ENCODE measurements at regions not wholly inside any gene's neighbourhood (a gene's known extent, or its start where the extent isn't known, plus 50 kb on each side); places are given as distances from the start of the nearest gene placed in this dataset.

DNA sequence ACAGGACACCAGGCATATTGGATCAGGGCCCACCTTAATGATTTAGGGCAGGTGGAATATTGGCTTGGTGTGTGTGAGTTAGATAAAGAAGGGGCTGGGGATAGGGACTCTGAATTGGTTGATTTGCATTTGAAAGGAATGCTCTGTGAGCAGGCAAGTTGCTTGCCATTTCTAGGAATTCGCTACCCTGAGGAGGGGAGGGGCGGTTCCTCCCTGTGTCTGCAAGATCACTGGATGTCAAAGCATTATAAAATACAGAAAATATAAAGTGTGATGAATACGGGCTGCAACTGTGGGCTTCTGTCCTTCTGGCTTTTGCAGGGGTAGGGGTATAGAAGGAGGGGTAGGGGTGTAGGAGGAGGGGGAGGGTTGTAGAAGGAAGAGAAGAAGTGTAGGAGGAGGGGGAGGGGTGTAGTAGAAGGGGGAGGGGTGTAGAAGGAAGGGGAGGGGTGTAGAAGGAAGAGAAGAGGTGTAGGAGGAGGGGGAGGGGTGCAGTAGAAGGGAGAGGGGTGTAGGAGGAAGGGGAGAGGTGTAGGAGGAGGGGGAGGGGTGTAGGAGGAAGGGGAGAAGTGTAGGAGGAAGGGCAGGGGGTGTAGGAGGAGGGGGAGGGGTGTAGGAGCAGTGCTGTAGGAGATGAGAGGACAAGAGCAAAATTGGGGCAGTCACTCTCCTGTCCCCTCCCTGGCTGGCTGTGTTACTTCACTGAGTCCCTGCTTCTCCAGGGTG is 238.0 kb upstream of the COPS8 start:
- no peak overlapping the region for H2AK5ac ChIP-seq (ENCODE audit: low read length)
- DNase-seq = peak; percentile 85

DNA sequence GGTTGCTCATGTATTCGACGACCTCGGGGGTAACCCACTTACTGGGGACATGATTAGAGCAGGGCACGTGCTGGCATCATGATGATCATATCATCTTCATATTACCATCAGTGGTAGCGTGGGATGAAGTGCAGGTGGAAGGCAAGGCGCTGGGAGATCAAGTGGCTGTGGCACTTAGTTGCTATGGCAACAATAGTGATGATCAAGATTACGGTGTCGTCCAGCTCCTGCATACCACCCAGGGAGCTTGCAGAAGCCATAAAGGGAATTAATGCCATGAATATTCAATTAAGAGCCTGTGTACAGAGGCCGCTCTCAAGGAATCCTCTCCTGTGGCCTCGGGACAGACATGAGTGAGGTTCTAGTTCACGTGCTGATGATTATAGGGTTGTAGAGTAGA is 237.2 kb upstream of the COPS8 start:
- Histone ChIP-seq H3K4me1 (ENCODE audit: control insufficient read depth, low read depth, low read length) (peaks cover 15% of the 10 kb centered on the region), H3K18ac (ENCODE audit: low read length) (peak overlapping the region; percentile 55), H3K23ac (ENCODE audit: low read length) (no peak overlapping the region), H3K4me2 (ENCODE audit: low read length) (no peak overlapping the region), H2BK120ac (ENCODE audit: low read depth, low read length) (no peak overlapping the region), H4K8ac (ENCODE audit: low read depth, low read length) (no peak overlapping the region), H3K27me3 (ENCODE audit: insufficient read depth, low read length, poor library complexity) (no peaks in the 10 kb centered on the region), H3K4me3 (ENCODE audit: low read length) (no peak overlapping the region), H3K27ac (ENCODE audit: low read depth, low read length) (no peak overlapping the region), H3K4ac (ENCODE audit: low read depth, low read length) (no peak overlapping the region), H3K79me1 (ENCODE audit: low read length) (no peaks in the 10 kb centered on the region), H2BK5ac (ENCODE audit: low read length) (no peak overlapping the region), H3K56ac (ENCODE audit: low read length) (peak overlapping the region; percentile 15), H3K36me3 (ENCODE audit: control insufficient read depth, insufficient read depth, low read length) (no peaks in the 10 kb centered on the region), H4K5ac (ENCODE audit: low read length) (no peak overlapping the region), H3K9ac (ENCODE audit: low read length) (no peak overlapping the region), H2BK15ac (replicated peaks; ENCODE audit: low read depth) (no peak overlapping the region), H3K79me2 (ENCODE audit: control insufficient read depth, insufficient read depth, low read length) (no peaks in the 10 kb centered on the region), H2AK5ac (ENCODE audit: low read length) (peak overlapping the region; percentile 82)
- no peak for DNase-seq
- WGBS (ENCODE audit: extremely low coverage, insufficient coverage, low lambda C conversion rate) = no CpG with 5 or more reads among the region's 11 CpGs

More for the DNA sequence above, 238.0 kb upstream of the COPS8 start:
- no peaks in the 10 kb centered on the region for H3K79me2 ChIP-seq (ENCODE audit: control insufficient read depth, insufficient read depth, low read length)
- H2BK120ac ChIP-seq (ENCODE audit: low read depth, low read length) = no peak overlapping the region
- H4K5ac ChIP-seq (ENCODE audit: low read length) = no peak overlapping the region
- no peak overlapping the region for H3K4me2 ChIP-seq (ENCODE audit: low read length)
- peak overlapping the region; percentile 70 for H3K56ac ChIP-seq (ENCODE audit: low read length)
- no peaks in the 10 kb centered on the region for H3K27me3 ChIP-seq (ENCODE audit: insufficient read depth, low read length, poor library complexity)
- no peak overlapping the region for H3K23ac ChIP-seq (ENCODE audit: low read length)
- H3K18ac ChIP-seq (ENCODE audit: low read length) = peak overlapping the region; percentile 55
- peaks cover 13% of the 10 kb centered on the region for H3K4me1 ChIP-seq (ENCODE audit: control insufficient read depth, low read depth, low read length)
- no peak overlapping the region for H2BK15ac ChIP-seq (replicated peaks; ENCODE audit: low read depth)
- no peak overlapping the region for H2BK5ac ChIP-seq (ENCODE audit: low read length)
- no CpG with 5 or more reads among the region's 3 CpGs for WGBS (ENCODE audit: extremely low coverage, insufficient coverage, low lambda C conversion rate)
- no peaks in the 10 kb centered on the region for H3K79me1 ChIP-seq (ENCODE audit: low read length)
- no peak overlapping the region for H3K9ac ChIP-seq (ENCODE audit: low read length)
- H4K8ac ChIP-seq (ENCODE audit: low read depth, low read length) = no peak overlapping the region
- H3K27ac ChIP-seq (ENCODE audit: low read depth, low read length) = no peak overlapping the region
- peak overlapping the region; percentile 21 for H3K4ac ChIP-seq (ENCODE audit: low read depth, low read length)
- no peaks in the 10 kb centered on the region for H3K36me3 ChIP-seq (ENCODE audit: control insufficient read depth, insufficient read depth, low read length)
- H3K4me3 ChIP-seq (ENCODE audit: low read length) = no peak overlapping the region

DNA sequence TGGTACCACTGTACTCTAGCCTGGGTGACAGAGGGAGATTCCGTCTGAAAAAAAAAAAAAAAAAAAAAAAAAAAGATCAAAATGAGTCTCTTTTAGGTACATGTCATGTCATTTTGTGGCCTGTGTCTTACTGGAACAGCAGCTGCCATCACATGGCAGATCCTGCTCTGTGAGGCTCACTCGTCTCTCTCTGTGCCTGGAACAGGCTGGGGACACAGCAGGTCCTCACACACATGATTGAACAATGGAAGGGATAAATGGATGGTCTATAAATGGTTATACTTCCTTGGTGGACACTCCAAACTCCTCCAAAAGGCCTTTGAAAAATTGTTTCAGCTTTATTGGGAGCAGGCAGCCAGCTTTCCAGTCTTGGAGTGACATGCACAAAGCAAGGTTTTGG is 236.2 kb upstream of the COPS8 start:
- Histone ChIP-seq H3K4ac (ENCODE audit: low read depth, low read length) (no peak overlapping the region), H3K9ac (ENCODE audit: low read length) (no peak overlapping the region), H3K4me2 (ENCODE audit: low read length) (no peak overlapping the region), H3K79me1 (ENCODE audit: low read length) (no peaks in the 10 kb centered on the region), H3K4me3 (ENCODE audit: low read length) (no peak overlapping the region), H2BK15ac (replicated peaks; ENCODE audit: low read depth) (no peak overlapping the region), H3K79me2 (ENCODE audit: control insufficient read depth, insufficient read depth, low read length) (no peaks in the 10 kb centered on the region), H3K18ac (ENCODE audit: low read length) (no peak overlapping the region), H4K5ac (ENCODE audit: low read length) (no peak overlapping the region), H3K23ac (ENCODE audit: low read length) (no peak overlapping the region), H4K8ac (ENCODE audit: low read depth, low read length) (no peak overlapping the region), H2AK5ac (ENCODE audit: low read length) (no peak overlapping the region), H3K36me3 (ENCODE audit: control insufficient read depth, insufficient read depth, low read length) (no peaks in the 10 kb centered on the region), H3K27me3 (ENCODE audit: insufficient read depth, low read length, poor library complexity) (no peaks in the 10 kb centered on the region), H3K4me1 (ENCODE audit: control insufficient read depth, low read depth, low read length) (peaks cover 15% of the 10 kb centered on the region), H2BK120ac (ENCODE audit: low read depth, low read length) (no peak overlapping the region), H3K56ac (ENCODE audit: low read length) (no peak overlapping the region), H3K27ac (ENCODE audit: low read depth, low read length) (no peak overlapping the region), H2BK5ac (ENCODE audit: low read length) (no peak overlapping the region)
- no CpG with 5 or more reads among the region's 2 CpGs for WGBS (ENCODE audit: extremely low coverage, insufficient coverage, low lambda C conversion rate)
- no peak for DNase-seq

DNA sequence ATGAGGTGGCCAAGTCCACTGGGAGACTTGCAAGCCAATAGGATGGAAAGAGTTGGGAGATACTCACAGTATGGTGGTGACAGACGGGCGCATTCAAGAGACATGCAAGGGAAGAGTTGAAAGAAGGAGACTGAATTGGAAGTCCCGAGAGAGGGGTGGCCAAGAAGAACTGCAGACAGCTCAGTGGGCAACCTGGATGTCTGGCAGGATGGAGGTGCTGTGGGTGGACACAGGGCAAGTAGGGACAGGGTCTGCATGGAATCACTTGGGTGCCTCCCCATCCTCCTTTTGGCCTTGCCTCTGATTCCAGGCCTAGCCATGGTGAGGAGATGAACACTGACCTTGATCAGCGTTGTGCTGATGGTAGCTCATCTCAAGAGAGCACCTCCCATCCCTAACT is 235.7 kb upstream of the COPS8 start:
- H3K9ac ChIP-seq (ENCODE audit: low read length) = no peak overlapping the region
- no peak overlapping the region for H2BK5ac ChIP-seq (ENCODE audit: low read length)
- no peak overlapping the region for H2AK5ac ChIP-seq (ENCODE audit: low read length)
- no peaks in the 10 kb centered on the region for H3K36me3 ChIP-seq (ENCODE audit: control insufficient read depth, insufficient read depth, low read length)
- H3K56ac ChIP-seq (ENCODE audit: low read length) = no peak overlapping the region
- no CpG with 5 or more reads among the region's 4 CpGs for WGBS (ENCODE audit: extremely low coverage, insufficient coverage, low lambda C conversion rate)
- DNase-seq = no peak
- no peak overlapping the region for H3K4me3 ChIP-seq (ENCODE audit: low read length)
- no peak overlapping the region for H3K18ac ChIP-seq (ENCODE audit: low read length)
- H3K79me2 ChIP-seq (ENCODE audit: control insufficient read depth, insufficient read depth, low read length) = no peaks in the 10 kb centered on the region
- no peak overlapping the region for H3K4me2 ChIP-seq (ENCODE audit: low read length)
- H3K4ac ChIP-seq (ENCODE audit: low read depth, low read length) = no peak overlapping the region
- no peak overlapping the region for H3K23ac ChIP-seq (ENCODE audit: low read length)
- no peak overlapping the region for H2BK15ac ChIP-seq (replicated peaks; ENCODE audit: low read depth)
- H2BK120ac ChIP-seq (ENCODE audit: low read depth, low read length) = no peak overlapping the region
- H3K79me1 ChIP-seq (ENCODE audit: low read length) = no peaks in the 10 kb centered on the region
- no peak overlapping the region for H4K5ac ChIP-seq (ENCODE audit: low read length)
- no peaks in the 10 kb centered on the region for H3K27me3 ChIP-seq (ENCODE audit: insufficient read depth, low read length, poor library complexity)
- no peak overlapping the region for H3K27ac ChIP-seq (ENCODE audit: low read depth, low read length)
- peaks cover 15% of the 10 kb centered on the region for H3K4me1 ChIP-seq (ENCODE audit: control insufficient read depth, low read depth, low read length)
- H4K8ac ChIP-seq (ENCODE audit: low read depth, low read length) = no peak overlapping the region

DNA sequence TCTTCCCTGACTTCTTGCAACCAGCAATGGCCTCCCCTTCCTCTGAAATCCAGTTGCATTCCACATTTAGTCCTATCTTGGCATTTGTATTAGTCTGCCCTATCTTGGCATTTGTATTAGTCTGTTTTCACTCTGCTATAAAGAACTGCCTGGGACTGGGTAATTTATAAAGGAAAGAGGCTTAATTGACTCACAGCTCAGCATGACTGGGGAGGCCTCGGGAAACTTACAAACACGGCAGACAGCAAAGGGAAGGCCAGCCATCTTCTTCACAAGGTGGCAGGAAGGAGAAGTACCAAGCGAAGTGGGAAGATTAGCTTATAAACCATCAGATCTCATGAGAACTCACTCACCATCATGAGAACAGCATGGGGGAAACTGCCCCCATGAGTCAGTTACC is 234.5 kb upstream of the COPS8 start:
- no peaks in the 10 kb centered on the region for H3K36me3 ChIP-seq (ENCODE audit: control insufficient read depth, insufficient read depth, low read length)
- H3K79me1 ChIP-seq (ENCODE audit: low read length) = no peaks in the 10 kb centered on the region
- H3K56ac ChIP-seq (ENCODE audit: low read length) = no peak overlapping the region
- H4K8ac ChIP-seq (ENCODE audit: low read depth, low read length) = no peak overlapping the region
- no peak overlapping the region for H3K9ac ChIP-seq (ENCODE audit: low read length)
- H3K4me3 ChIP-seq (ENCODE audit: low read length) = no peak overlapping the region
- H2BK5ac ChIP-seq (ENCODE audit: low read length) = no peak overlapping the region
- whole genome bisulfite sequencing (ENCODE audit: extremely low coverage, insufficient coverage, low lambda C conversion rate) = no CpG with 5 or more reads among the region's 3 CpGs
- no peak overlapping the region for H3K4me2 ChIP-seq (ENCODE audit: low read length)
- no peak overlapping the region for H3K18ac ChIP-seq (ENCODE audit: low read length)
- H3K23ac ChIP-seq (ENCODE audit: low read length) = no peak overlapping the region
- H3K4me1 ChIP-seq (ENCODE audit: control insufficient read depth, low read depth, low read length) = peaks cover 15% of the 10 kb centered on the region
- H2BK15ac ChIP-seq (replicated peaks; ENCODE audit: low read depth) = no peak overlapping the region
- H2AK5ac ChIP-seq (ENCODE audit: low read length) = no peak overlapping the region
- no peak overlapping the region for H3K27ac ChIP-seq (ENCODE audit: low read depth, low read length)
- no peak overlapping the region for H4K5ac ChIP-seq (ENCODE audit: low read length)
- no peaks in the 10 kb centered on the region for H3K27me3 ChIP-seq (ENCODE audit: insufficient read depth, low read length, poor library complexity)
- DNase-seq = no peak
- H3K79me2 ChIP-seq (ENCODE audit: control insufficient read depth, insufficient read depth, low read length) = no peaks in the 10 kb centered on the region
- no peak overlapping the region for H3K4ac ChIP-seq (ENCODE audit: low read depth, low read length)
- H2BK120ac ChIP-seq (ENCODE audit: low read depth, low read length) = no peak overlapping the region

All from mesendoderm (in vitro differentiated cells).